DMS53 treated with DMSO at 0.1 percent for 48 hours (cell line): ENCODE measurements at regions not wholly inside any gene's neighbourhood (a gene's known extent, or its start where the extent isn't known, plus 50 kb on each side); places are given as distances from the start of the nearest gene placed in this dataset.

Experiments
- DNase-seq: peaks from one replicate; lab custom pipeline; 2025; ENCODE audit not compliant: unreplicated experiment; lab: John Stamatoyannopoulos, UW

GRCh38 chr15:31455499-31455898 lies 128.9 kb downstream of the KLF13 start:
- no peak for DNase-seq

- DNase-seq: no peak
These were observed 129.9 kb downstream of the KLF13 start for GRCh38 chr15:31456354-31457060.

- no peak for DNase-seq
These were observed 130.5 kb downstream of the KLF13 start for GRCh38 chr15:31457161-31457560.

GRCh38 chr15:31457631-31458526 lies 131.2 kb downstream of the KLF13 start:
- DNase-seq: no peak

- no peak for DNase-seq
These were observed 132.2 kb downstream of the KLF13 start for GRCh38 chr15:31458596-31459399.

GRCh38 chr15:31459400-31459748 lies 132.7 kb downstream of the KLF13 start:
- no peak for DNase-seq

- no peak for DNase-seq
These were observed 134.7 kb downstream of the KLF13 start for GRCh38 chr15:31461375-31461774.

GRCh38 chr15:31461911-31462480 lies 135.4 kb downstream of the KLF13 start:
- no peak for DNase-seq

- no peak for DNase-seq
These were observed 137.0 kb downstream of the KLF13 start for GRCh38 chr15:31463521-31464102.

- peak; percentile 30 for DNase-seq
These were observed 137.8 kb downstream of the KLF13 start for GRCh38 chr15:31464216-31465082.

GRCh38 chr15:31465083-31465955 lies 138.7 kb downstream of the KLF13 start:
- no peak for DNase-seq

GRCh38 chr15:31467361-31467760 lies 140.7 kb downstream of the KLF13 start:
- no peak for DNase-seq

GRCh38 chr15:31468911-31469785 lies 142.5 kb downstream of the KLF13 start:
- no peak for DNase-seq

- DNase-seq: no peak
These were observed 143.3 kb downstream of the KLF13 start for GRCh38 chr15:31469786-31470525.

GRCh38 chr15:31470756-31471155 lies 144.1 kb downstream of the KLF13 start:
- no peak for DNase-seq

GRCh38 chr15:31471731-31472430 lies 145.2 kb downstream of the KLF13 start:
- no peak for DNase-seq
